Prostate gland (tissue), 2 donors: ENCODE measurements at regions not wholly inside any gene's neighbourhood (a gene's known extent, or its start where the extent isn't known, plus 50 kb on each side); places are given as distances from the start of the nearest gene placed in this dataset.

Experiments used
- DNase-seq: peaks from one replicate; pipeline ENCODE4 v3.0.0-alpha.2; 2019; ENCODE audit warnings: low spot score
- H3K27ac ChIP-seq, 2 donors: fragments of 200-600 bp; sonication (generic); 2 replicates each; pipeline ENCODE4 v1.5.1; 2017 to 2019
- H3K27me3 ChIP-seq: fragments of 200-600 bp; sonication (generic); replicated peaks from 2 replicates; pipeline ENCODE4 v1.5.1; 2019; ENCODE audit not compliant: insufficient read depth
- H3K36me3 ChIP-seq, 2 donors: fragments of 200-600 bp; sonication (generic); 1 replicate in 1 of 2; 2 replicates in 1 of 2; pipeline versions ENCODE4 v1.5.1 to v1.8.1; 2017 to 2019
- H3K4me1 ChIP-seq: fragments of 200-600 bp; sonication (generic); replicated peaks from 2 replicates; pipeline ENCODE4 v1.5.1; 2019
- H3K4me3 ChIP-seq, 2 donors: fragments of 200-600 bp; sonication (generic); 2 replicates each; pipeline ENCODE4 v1.5.1; 2017 to 2019
- H3K9me3 ChIP-seq: fragments of 200-600 bp; sonication (generic); 2 replicates; pipeline ENCODE4 v1.5.1; 2017
- CTCF ChIP-seq, 4 experiments: fragments of 200-600 bp in 2 of 4; fragments of 450-650 bp in 2 of 4; sonication (generic) in 2 of 4; IDR thresholded peaks; 1 replicate in 3 of 4; 2 replicates in 1 of 4; pipeline ENCODE4 v1.5.1; 2016 to 2019; ENCODE audit warnings: antibody characterized with exemption in 4 of 4, mild to moderate bottlenecking in 2 of 4, moderate library complexity in 2 of 4
- POLR2A ChIP-seq: fragments of 450-650 bp; IDR thresholded peaks from one replicate; pipeline ENCODE4 v1.6.1; 2016; ENCODE audit warnings: antibody characterized with exemption, mild to moderate bottlenecking
- POLR2AphosphoS5 ChIP-seq: sonication (generic); formaldehyde crosslinking; IDR thresholded peaks from one replicate; pipeline ENCODE4 v1.6.1; 2017; ENCODE audit warnings: antibody characterized with exemption
- WGBS: methylation state at CpG from one replicate; pipeline ENCODE4 v1.1.5; 2018; 5-methylcytosine and 5-hydroxymethylcytosine counted together
- intact Hi-C: fragments of 100-400 bp; cut with DNase I; formaldehyde crosslinking; loops from one replicate; pipeline ENCODE4 v1.14.2; 2022

- Histone ChIP-seq H3K4me3 (no peak overlapping the region), H3K36me3 (no peaks in the 10 kb centered on the region), H3K9me3 (no peaks in the 10 kb centered on the region), H3K27me3 (no peaks in the 10 kb centered on the region), H3K4me1 (no peaks in the 10 kb centered on the region), H3K27ac (no peak overlapping the region)
- no peak for DNase-seq
- intact Hi-C loops: no loop called here
- 96% methylated on average over 6 of the region's 6 CpGs for WGBS
- TF ChIP-seq POLR2AphosphoS5: no peak
- no peak for TF ChIP-seq POLR2A
- TF ChIP-seq CTCF (IDR thresholded peaks at IDR 0.05): no peak
Measured at GRCh38 chr2:61742955-61743354, 110.9 kb downstream of the FAM161A start.

- Histone ChIP-seq H3K27ac (no peak overlapping the region), H3K36me3 (no peaks in the 10 kb centered on the region), H3K4me1 (no peaks in the 10 kb centered on the region), H3K4me3 (no peak overlapping the region), H3K27me3 (no peaks in the 10 kb centered on the region), H3K9me3 (no peaks in the 10 kb centered on the region)
- intact Hi-C loops: no loop called here
- TF ChIP-seq POLR2A (no peak), CTCF (IDR thresholded peaks at IDR 0.05) (no peak), POLR2AphosphoS5 (no peak)
- DNase-seq: no peak
- WGBS: 77% methylated on average over 3 of the region's 3 CpGs
Measured at GRCh38 chr2:61737841-61738240, 116.0 kb downstream of the FAM161A start.

GRCh38 chr2:61736953-61737352 is 116.9 kb downstream of the FAM161A start:
- Histone ChIP-seq H3K36me3 (no peaks in the 10 kb centered on the region), H3K27me3 (no peaks in the 10 kb centered on the region), H3K4me1 (no peaks in the 10 kb centered on the region), H3K9me3 (no peaks in the 10 kb centered on the region), H3K27ac (no peak overlapping the region), H3K4me3 (no peak overlapping the region)
- intact Hi-C loops: no loop called here
- DNase-seq: no peak
- TF ChIP-seq CTCF (IDR thresholded peaks at IDR 0.05): no peak
- no peak for TF ChIP-seq POLR2A
- TF ChIP-seq POLR2AphosphoS5: no peak
- WGBS: 85% methylated on average over 4 of the region's 4 CpGs

GRCh38 chr2:61733563-61733962 is 120.3 kb downstream of the FAM161A start:
- H3K36me3 ChIP-seq: no peaks in the 10 kb centered on the region
- no peak for DNase-seq
- intact Hi-C loops: no loop called here
- H3K27me3 ChIP-seq: no peaks in the 10 kb centered on the region
- H3K4me3 ChIP-seq: no peak overlapping the region
- H3K9me3 ChIP-seq: no peaks in the 10 kb centered on the region
- no peak overlapping the region for H3K27ac ChIP-seq
- TF ChIP-seq POLR2A (no peak), CTCF (IDR thresholded peaks at IDR 0.05) (no peak), POLR2AphosphoS5 (no peak)
- WGBS: 88% methylated on average over 2 of the region's 2 CpGs
- no peaks in the 10 kb centered on the region for H3K4me1 ChIP-seq

GRCh38 chr2:61732787-61733186 is 121.1 kb downstream of the FAM161A start:
- Histone ChIP-seq H3K36me3 (no peaks in the 10 kb centered on the region), H3K9me3 (no peaks in the 10 kb centered on the region), H3K27me3 (no peaks in the 10 kb centered on the region), H3K4me1 (no peaks in the 10 kb centered on the region), H3K4me3 (no peak overlapping the region), H3K27ac (no peak overlapping the region)
- no peak for DNase-seq
- TF ChIP-seq CTCF (IDR thresholded peaks at IDR 0.05): no peak
- TF ChIP-seq POLR2AphosphoS5: no peak
- no peak for TF ChIP-seq POLR2A
- intact Hi-C loops: no loop called here
